Right forelimb (tissue), 1 donor: ENCODE measurements at regions not wholly inside any gene's neighbourhood (a gene's known extent, or its start where the extent isn't known, plus 50 kb on each side); places are given as distances from the start of the nearest gene placed in this dataset.
"Not testable (repeated sequence)": the region's sequence is repeated elsewhere in the genome, so short reads cannot be mapped to it uniquely, and the experiment has no call there.

Source experiments
- DNase-seq: peaks from one replicate; pipeline ENCODE4 v3.0.0-alpha.2; 2018

DNA sequence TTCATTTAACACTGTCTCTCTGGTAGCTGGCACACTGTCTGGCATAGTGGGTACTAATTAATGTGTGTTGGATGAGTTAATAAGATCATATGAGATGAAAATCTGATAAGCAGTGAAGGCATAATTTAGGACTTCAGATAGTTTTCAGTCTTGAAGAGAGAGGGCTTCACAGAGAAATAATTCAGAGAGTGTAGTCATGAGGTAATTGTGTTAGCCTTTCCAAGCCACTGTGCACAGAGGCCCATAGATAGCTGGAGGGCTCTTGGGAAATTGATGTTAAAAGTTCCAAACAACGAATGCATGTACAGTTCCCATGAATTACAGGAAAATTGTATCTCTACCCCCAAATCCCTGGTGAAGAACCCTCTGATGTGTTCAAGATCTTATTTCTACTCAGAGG is 133.8 kb upstream of the HMGA2 start:
- no peak for DNase-seq

DNA sequence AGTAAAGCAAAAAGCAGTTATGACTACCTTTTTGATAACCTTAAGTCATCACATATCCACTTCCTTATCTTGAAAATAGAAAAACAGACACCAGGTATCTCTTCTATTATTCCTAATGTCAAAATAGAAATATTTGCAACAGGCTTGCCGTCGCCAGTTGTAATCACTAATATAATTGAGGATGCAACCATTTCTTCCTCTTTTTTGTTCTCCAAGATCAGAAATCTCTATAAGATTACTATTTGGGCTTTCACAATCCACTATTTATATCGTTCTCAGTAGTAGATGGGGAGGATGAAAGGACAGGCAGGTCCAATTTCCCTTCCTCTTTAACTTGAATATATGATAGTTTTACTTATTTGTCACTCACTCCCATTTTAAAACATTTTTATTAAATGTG is 130.2 kb upstream of the HMGA2 start:
- DNase-seq: no peak

DNA sequence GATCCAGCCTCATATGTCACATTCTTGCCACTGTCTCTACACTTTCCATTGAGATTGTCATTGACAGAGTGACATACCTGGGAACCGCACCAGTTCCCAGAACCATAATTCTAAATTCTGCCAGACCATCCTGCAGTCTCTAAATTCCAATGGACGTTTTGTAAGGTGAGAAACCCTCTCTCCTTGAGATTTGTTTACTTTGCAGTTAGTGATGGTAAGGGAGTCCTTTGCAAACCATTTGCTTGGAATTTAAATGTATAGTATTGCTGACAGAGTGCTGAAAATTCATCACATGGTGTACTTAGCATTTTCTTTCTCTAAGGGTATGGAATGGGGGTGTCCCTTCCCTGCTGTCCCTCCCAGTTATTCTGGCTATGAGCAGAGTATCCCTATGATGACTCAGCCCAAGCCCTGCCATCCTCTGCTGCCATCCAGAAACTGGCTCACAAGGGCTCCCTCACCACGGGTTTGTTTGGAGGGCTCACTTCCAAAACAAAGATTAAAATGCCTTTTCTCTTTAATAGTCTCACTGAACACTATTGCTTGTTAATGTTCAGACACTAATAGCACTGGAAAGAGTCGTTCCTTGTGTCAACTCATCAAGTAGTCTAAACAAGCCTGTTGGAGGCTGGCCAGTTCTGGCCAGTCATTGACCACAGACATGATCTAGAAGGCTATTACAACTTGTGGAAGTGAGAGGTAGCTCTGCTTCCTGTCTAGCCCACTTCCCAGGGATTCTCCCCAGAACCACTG is 129.0 kb upstream of the HMGA2 start:
- DNase-seq: no peak

DNA sequence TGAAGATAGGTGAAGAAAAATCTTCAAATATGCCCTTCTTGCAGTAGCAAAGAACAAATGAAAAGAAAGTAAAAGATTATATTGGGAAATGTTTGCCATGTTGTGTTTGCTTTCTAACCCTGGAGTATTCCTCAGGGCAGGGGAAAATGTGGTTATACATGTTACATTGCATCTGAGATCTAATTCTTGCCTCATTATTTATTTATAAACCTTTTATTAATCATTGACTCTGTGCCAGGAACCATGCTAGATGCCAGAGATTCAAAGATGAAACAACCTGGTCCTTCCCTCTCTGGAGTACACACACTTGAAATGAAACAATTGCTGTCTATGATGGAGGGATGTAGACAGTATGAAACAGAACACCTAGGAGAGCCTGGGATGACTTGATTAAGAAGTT is 128.1 kb upstream of the HMGA2 start:
- DNase-seq: no peak

DNA sequence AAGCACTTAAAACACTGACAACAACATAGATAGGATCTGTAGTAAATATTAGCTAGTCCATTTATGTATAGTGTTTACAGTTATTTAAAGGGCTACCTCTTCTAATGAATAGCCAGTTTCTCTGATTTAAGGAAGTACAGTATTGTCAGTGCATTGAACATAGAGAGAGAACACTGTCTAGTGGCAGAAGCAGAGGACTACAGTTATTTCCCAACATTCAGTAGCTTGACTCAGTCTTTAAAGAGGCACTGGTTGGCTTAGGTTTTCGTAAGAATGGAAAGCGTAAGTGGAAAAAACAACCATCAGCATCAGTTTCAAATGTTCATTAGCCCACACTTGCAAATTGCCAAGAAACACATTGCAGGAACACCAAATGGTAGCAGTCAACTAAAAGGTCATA is 125.0 kb upstream of the HMGA2 start:
- no peak for DNase-seq

DNA sequence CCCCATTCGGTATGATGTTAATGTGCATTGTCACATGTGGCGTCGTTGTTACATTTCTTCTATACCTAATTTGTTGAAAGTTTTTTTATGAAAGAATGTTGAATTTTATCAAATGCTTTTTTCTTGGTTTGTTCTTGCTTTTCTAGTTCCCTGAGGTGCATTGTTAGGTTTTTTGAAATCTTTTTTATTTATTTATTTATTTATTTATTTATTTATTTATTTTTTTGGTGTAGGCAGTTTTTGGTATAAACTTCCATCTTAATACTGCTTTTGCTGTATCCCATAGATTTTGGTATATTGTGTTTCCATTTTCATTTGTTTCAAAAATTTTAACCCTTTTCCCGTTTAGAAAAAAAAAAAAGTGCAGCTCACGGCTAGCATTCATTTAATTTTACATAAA is 121.1 kb upstream of the HMGA2 start:
- DNase-seq: no peak

DNA sequence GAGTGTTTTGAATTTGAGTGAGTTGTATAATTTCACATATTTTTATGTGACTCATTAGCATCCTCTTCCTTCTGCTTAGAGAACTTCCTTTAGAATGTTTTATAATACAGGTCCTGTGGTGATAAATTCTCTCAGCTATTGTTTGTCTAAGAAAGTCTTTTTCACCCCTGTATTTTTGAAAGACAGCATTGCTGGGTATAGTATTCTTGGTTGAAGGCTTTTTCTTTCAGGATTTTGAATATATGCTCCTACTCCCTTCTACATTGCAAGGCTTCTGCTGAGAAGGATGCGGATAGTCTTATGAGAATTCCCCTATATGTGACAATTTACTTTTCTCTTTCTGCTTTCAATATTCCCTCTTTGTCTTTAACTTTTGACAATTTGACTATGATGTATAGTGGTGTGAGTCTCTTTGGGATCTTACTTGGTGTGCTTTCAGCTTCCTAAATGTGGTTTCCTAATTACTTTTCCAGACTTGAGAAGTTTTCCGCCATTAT is 118.9 kb upstream of the HMGA2 start:
- DNase-seq: no peak

DNA sequence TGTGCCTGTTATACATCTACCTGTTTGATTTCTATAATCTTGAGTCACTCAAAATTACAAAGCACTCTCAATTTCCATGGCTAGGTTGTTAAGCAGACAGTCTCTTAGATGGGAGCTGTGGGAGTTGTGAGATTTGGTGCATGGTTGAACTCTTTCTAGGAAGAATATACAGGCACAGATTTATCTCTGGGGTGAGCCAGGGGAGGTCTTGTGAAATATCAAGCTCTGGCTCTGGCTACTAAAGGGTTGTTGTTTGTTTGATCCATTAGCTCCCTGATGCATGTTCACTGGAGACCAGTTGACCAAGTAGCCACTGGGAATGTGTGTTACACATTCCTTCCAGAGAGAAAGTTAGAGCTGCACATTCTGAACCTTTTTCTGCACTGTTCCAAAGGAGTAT is 117.2 kb upstream of the HMGA2 start:
- no peak for DNase-seq

DNA sequence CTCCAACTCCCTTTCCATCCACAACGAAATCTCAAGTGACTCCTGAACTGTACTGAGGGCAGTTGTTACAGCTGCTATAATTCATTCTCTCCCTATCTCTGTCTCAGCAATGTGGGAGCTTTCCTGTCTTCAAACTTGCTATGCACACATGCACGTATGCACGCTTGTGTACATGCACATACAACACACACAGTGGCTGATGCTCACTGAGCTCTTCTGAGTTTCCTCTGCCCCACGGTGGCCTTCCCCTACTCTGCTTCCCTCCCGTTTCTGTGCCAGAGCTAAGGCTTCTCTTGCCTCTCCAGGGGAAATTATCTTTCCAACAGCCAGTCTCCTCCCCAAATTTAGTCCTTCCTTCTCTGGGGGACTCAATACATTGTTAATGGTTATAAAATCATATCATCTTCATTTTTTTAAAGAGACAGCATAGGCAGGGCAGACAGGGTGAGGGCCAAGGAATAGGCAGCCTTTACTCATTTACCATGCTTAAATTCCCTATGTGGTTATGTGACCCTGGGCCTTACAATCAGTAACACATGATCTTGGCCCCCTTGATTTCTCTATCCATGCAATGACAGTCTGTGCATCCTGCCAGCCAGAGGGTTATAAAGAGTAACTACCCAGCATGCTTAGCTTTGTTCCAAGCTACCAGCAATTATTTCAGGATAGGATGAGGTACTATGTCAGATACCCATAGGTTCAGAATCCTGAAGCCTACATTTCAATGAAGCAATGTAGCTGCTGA is 111.9 kb upstream of the HMGA2 start:
- no peak for DNase-seq

DNA sequence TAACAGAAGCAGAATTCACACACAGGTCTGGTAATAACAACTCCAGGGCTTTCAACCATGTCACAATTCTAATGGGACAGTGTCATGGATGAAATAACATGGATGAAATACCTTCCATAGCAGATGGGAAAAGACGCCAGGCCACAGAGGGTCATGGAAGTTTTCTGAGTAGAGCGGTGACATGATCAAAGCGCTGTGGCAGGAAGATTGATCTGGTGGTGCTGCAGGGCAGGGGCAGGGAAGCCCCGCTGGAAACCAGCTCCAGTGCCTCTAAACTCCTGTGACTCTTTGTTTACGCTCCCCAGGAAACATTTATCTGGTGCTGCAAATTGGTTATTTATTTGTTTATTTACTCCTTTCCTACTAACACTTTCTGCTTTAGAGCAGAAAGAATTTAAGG is 108.3 kb upstream of the HMGA2 start:
- DNase-seq: no peak

DNA sequence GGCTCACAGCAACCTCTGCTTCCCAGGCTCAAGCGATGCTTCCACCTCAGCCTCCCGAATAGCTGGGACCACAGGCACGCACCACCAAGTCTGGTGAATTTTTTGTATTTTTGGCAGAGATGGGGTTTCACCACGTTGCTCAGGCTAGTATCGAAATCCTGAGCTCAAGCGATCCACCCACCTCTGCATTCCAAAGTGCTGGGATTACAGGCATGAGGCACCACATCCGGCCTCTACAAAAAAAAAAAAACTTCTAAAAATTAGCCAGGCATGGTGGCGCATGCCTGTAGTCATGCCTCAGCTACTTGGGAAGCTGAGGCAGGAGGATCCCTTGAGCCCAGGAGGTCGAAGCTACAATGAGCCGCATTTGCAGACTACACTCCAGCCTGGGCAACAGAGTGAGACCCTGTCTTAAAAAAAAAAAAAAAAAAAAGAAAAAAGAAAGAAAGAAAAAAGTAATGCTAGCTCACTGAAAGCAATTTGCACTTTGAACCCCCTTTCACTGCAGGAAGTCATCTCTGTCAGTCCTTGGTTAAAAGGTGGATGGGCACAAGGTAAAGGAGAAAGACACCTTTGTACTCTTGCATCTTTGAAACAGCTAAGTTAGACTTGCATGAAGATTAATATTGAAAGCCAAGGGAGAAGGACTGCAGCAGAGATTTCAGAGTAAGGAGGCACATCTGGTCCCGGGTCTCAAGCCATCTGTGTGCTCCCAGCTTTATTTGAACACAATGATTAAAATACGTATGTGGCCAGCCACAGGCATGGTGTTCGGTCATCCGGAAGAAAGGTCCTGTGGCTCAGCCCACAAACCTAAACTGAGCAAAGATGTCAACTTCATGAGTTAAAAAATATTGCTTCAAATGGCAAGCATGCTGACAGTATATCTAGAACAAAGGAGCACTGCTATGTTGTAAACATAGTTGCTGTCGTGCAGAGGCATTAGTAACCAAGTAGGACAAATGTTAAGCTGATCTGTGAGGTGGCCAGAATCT is 103.8 kb upstream of the HMGA2 start:
- DNase-seq: no peak

DNA sequence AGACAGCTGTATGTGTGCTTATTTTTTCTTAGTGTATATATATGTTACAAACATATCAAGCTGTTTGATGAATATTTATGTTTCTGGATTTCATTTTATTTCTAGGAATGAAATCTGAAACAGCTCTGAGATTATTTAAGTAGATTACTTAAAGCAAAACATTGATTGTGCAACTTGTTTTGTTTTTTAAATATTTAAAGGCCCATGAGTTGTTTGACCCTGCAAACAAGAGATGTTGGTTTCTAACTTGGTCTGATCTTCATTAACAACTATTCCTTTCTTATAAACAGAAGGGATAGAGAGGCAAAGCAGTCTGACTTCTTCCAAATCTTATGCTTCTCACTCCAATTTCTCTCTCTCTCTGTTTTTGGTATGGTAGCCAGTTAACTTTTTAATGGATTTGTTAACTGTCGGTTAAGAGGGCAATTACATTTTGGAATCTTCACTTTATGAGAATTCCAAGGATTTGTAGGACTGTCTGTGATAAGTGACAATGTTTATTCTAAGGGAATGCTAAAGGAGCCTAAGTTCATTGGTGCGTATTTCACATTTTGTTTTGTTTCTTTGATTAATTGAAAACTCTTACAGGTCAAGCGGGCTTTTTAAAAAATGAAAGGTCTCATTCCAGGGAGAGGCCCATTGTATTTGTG is 102.6 kb upstream of the HMGA2 start:
- DNase-seq: no peak

DNA sequence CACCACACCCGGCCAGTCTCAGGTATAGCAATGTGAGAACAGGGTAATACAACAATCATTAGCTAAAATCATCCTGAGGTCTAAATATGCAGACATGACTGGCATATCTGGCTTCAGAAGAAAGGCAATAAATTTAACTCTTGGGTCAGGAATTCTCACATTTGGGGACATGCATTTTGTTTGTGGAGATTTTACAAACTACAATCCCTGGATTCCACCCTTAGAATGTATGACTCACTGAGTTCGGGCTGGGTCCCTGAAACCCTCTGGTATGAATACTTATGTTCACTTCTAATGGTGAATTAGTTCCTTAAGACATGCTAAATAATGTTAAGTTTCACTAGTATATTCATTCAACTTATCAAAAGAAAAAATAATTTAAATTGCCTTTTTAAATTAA is 98.9 kb upstream of the HMGA2 start:
- no peak for DNase-seq

DNA sequence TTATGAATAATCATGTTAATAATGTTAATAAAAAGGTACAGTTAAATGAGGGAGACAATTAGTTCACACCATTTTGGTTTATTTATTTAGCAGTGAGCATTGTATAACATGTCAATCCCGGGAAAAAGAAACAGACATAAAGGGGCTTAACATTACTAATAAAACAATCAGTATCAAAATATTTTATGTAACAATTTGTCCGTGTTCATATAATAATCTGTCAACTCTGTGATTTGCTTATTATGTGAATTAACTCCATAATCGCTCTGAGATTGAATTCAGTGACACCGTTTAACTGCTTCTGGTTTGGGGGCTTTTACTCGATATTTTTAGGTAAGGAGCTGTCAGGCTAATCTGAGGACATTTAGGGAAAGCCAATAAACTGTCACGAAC is 95.8 kb upstream of the HMGA2 start:
- no peak for DNase-seq

DNA sequence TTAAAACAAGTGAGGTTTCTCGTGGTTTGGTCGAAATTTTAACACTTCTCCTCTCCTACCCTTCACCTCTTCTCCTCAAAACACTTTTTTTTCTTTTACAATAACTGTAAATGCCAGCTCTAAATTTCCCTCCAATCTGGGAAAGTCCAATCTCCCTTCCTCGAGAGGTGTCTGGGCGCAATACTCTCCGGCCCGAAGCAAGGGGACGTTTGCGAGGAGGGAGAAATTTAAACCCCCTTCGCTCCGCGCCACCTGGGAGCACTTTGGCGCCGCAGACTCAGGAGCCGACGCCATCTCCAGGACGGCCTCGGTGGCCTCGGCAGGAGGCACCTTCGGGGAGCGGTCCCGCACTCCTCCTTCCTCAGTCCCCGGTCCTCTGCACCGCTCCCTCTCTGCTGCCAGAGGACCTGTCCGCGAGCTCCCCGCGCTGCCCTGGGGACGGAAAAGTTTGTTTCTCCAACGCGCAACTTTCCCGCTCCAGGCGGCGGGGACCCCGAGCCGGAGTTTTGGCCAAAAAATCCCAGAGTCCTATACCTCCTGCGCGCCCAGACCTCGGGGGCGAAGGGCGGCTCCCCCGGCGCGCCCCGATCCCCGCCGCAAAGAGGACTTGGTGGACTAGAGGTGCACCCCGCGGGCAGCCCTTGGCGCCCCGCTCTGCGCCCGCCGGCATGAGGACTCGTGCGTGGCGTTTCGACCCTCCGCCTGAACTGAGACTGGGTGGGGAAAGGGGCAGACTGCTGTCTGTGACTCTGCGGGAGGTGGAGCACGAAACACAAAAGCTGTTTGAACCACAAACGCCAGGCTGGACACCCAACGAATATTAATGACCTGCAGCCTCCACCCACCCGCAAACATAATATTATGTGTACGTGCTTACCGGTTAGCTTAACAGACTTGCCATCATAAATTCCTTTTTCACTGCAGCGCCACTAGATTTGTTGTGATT is 95.2 kb upstream of the HMGA2 start:
- DNase-seq: peak; percentile 53

DNA sequence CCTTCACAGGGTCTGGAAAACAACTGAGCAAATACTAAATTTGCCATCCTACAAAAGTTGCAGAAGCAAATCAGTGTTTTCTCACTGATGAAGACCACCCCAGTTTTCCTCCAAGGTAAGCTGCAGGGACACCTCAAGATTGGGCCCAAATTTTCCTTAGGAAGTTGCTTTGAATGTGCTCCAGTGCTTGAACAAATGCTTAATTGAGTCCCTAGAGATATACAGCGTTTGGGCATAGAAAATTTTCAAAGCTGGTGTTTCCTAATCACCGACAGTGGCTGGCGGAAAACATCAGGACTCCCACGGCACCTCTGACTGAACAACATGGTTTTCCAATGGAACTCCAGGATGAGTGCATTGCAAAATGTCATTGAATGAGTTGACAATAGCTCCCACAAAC is 92.5 kb upstream of the HMGA2 start:
- DNase-seq: no peak

DNA sequence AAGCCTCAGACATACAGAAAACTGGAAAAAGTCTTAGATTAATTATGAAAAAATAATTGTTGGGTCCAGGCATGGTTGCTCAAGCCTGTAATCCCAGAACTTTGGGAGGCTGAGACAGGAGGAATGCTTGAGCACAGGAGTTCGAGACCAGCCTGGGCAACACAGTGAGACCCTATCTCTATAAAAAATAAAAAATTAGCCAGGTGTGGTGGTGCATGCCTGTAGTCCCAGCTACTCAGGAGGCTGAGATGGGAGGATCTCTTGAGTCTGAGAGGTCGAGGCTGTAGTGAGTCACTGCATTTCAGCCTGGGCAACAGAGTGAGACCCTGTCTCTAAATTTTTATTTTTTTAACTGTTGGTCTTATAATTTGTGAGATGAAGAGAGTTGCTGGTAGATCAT is 90.6 kb upstream of the HMGA2 start:
- not testable (repeated sequence) for DNase-seq

DNA sequence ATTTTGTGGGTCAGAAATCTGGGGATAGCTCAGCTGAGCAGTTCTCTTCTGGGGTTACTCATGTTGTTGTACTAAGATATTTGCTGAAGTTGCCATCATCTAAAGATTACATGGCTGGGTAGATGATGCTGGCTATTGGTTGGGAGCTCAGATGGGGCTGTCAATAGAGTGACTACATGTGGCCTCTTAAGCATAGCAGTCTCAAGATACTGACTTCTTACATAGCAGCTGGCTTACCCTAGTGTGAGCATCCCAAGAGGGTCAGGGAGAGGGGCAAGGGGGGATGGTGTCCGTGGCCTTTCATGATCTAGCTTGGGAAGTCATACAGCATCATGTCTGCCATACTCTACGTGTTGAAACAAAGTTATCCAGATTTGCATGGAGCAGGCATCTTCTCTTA is 90.1 kb upstream of the HMGA2 start:
- DNase-seq: no peak

DNA sequence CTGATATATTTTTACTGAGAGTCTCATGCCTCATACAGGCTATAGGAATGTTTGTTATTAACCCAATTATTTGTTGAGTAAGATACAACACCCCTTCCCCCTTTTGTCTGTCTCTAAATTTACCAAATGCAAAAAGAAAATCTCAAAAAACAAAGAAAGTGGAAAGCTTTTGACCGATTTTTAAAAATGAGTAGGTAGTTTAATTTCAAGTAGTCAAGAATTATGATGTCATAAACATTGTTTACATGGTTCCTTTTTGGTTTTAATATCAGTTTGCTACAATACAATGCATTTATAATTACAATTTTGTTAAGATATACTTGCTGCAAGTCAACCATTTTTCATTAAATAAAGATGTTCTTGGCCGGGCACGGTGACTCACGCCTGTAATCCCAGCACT is 84.7 kb upstream of the HMGA2 start:
- DNase-seq: no peak

DNA sequence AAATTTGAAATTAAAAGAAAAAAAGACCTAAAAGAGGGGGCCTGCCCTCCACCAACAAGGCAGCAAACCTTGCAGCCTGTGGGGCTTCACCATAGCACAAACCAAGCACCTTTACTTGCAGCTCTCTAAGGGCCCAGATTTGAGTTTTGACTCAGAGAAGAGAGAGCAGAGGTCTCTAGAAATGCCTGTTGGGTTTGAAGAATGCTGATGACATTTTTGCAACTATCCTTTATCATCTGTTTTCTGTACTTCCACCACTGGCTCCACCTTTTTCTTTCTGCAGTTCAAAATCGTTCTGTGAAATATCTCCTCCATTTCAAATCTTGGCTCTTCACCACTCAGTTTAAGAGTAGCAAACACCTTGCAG is 83.8 kb upstream of the HMGA2 start:
- no peak for DNase-seq

DNA sequence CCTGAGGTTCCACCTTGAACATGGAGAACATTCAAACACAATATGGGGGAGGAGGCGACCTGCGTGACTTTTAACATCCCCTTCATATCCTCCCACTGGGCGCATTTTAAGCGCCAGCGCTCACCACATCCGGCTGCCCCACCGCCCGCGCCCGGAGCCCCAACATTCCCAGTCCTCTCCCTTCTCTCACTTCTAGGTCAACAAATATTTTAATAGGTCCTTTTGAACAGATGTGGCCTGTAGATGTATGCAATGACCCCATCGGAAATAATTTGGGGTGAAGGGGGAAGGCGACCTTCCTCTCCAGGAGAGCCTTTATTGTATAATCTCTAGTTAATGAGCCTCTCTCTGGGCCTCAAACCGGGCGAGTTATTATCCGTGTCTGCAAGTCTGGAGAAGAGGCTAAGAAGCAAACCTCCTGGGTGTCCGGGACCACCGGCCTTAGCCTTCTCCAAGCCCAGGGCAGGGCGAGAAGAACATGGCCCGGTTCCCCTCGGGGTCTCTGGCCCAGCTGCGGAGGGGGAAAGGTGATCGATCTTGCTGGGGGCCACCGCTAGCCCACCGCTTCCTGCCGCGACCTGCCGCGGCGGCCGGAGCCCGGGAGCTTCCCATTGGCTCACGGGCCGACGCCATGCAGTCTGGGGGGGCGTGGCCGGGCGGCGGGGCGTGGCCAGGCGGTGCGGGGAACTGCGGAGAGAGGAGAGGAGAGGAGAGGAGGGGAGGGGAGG is 83.2 kb upstream of the HMGA2 start:
- peak; percentile 93 for DNase-seq
